Mesendoderm (in vitro differentiated cells): ENCODE measurements at regions not wholly inside any gene's neighbourhood (a gene's known extent, or its start where the extent isn't known, plus 50 kb on each side); places are given as distances from the start of the nearest gene placed in this dataset.
"Not testable (repeated sequence)": the region's sequence is repeated elsewhere in the genome, so short reads cannot be mapped to it uniquely, and the experiment has no call there.

Experiments used
- DNase-seq: peaks from one replicate; pipeline ENCODE4 v3.0.0; 2013
- H2AK5ac ChIP-seq: 2 replicates; pipeline ENCODE4 v1.6.1; 2013; ENCODE audit warnings: low read length, inconsistent platforms
- H2BK120ac ChIP-seq: 2 replicates; pipeline ENCODE4 v1.6.1; 2013; ENCODE audit warnings: low read depth, mild to moderate bottlenecking, low read length, moderate library complexity, mixed read lengths
- H2BK15ac ChIP-seq: replicated peaks from 2 replicates; pipeline ENCODE4 v1.6.1; 2013; ENCODE audit warnings: low read depth, mild to moderate bottlenecking, moderate library complexity
- H2BK5ac ChIP-seq: 2 replicates; pipeline ENCODE4 v1.6.1; 2013; ENCODE audit warnings: low read length, inconsistent platforms
- H3K18ac ChIP-seq: 2 replicates; pipeline ENCODE4 v1.6.1; 2013; ENCODE audit warnings: mild to moderate bottlenecking, low read length, mixed read lengths
- H3K23ac ChIP-seq: one replicate; pipeline ENCODE4 v1.6.1; 2013; ENCODE audit warnings: low read length
- H3K27ac ChIP-seq: 2 replicates; pipeline ENCODE4 v1.5.1; 2013; ENCODE audit warnings: low read depth, mild to moderate bottlenecking, inconsistent platforms, low read length, moderate library complexity
- H3K27me3 ChIP-seq: 2 replicates; pipeline ENCODE4 v1.6.1; 2013; ENCODE audit warnings: low read length, control low read depth, mild to moderate bottlenecking, inconsistent platforms; ENCODE audit not compliant: insufficient read depth, poor library complexity
- H3K36me3 ChIP-seq: 2 replicates; pipeline ENCODE4 v1.6.1; 2013; ENCODE audit warnings: low read length, inconsistent platforms; ENCODE audit not compliant: control insufficient read depth, insufficient read depth
- H3K4ac ChIP-seq: one replicate; pipeline ENCODE4 v1.6.1; 2013; ENCODE audit warnings: low read depth, mild to moderate bottlenecking, low read length, moderate library complexity
- H3K4me1 ChIP-seq: 2 replicates; pipeline ENCODE4 v1.6.1; 2013; ENCODE audit warnings: low read depth, low read length, inconsistent platforms; ENCODE audit not compliant: control insufficient read depth
- H3K4me2 ChIP-seq: 2 replicates; pipeline ENCODE4 v1.6.1; 2013; ENCODE audit warnings: low read length
- H3K4me3 ChIP-seq: 2 replicates; pipeline ENCODE4 v1.5.1; 2013; ENCODE audit warnings: mild to moderate bottlenecking, low read length
- H3K56ac ChIP-seq: one replicate; pipeline ENCODE4 v1.6.1; 2013; ENCODE audit warnings: low read length
- H3K79me1 ChIP-seq: 2 replicates; pipeline ENCODE4 v1.6.1; 2013; ENCODE audit warnings: low read length, inconsistent platforms
- H3K79me2 ChIP-seq: 2 replicates; pipeline ENCODE4 v1.6.1; 2013; ENCODE audit warnings: mild to moderate bottlenecking, low read length; ENCODE audit not compliant: control insufficient read depth, insufficient read depth
- H3K9ac ChIP-seq: 2 replicates; pipeline ENCODE4 v1.6.1; 2013; ENCODE audit warnings: low read length, inconsistent platforms
- H4K5ac ChIP-seq: one replicate; pipeline ENCODE4 v1.6.1; 2013; ENCODE audit warnings: low read length
- H4K8ac ChIP-seq: one replicate; pipeline ENCODE4 v1.6.1; 2013; ENCODE audit warnings: low read depth, mild to moderate bottlenecking, control low read depth, low read length, moderate library complexity
- WGBS: extraction: QIAGEN DNeasy Blood & Tissue Kit; methylation state at CpG from one replicate; pipeline ENCODE4 v1.1.7; 2013; ENCODE audit warnings: low lambda C conversion rate, missing lambda C conversion rate; ENCODE audit not compliant: insufficient coverage; ENCODE audit errors: extremely low coverage; 5-methylcytosine and 5-hydroxymethylcytosine counted together

GRCh38 chr10:22807238-22807637 is 92.9 kb upstream of the PIP4K2A start:
- Histone ChIP-seq H3K27ac (no peak overlapping the region), H3K4ac (no peak overlapping the region), H3K79me2 (no peaks in the 10 kb centered on the region), H2BK5ac (no peak overlapping the region), H3K9ac (no peak overlapping the region), H3K18ac (no peak overlapping the region), H3K4me2 (no peak overlapping the region), H3K56ac (no peak overlapping the region), H3K36me3 (no peaks in the 10 kb centered on the region), H4K5ac (no peak overlapping the region), H3K4me3 (no peak overlapping the region), H2BK120ac (no peak overlapping the region), H3K4me1 (peaks cover 4% of the 10 kb centered on the region), H3K23ac (no peak overlapping the region), H2BK15ac (no peak overlapping the region), H4K8ac (no peak overlapping the region), H2AK5ac (no peak overlapping the region), H3K79me1 (no peaks in the 10 kb centered on the region), H3K27me3 (no peaks in the 10 kb centered on the region)
- no peak for DNase-seq
- no CpG with 5 or more reads among the region's 4 CpGs for WGBS

GRCh38 chr10:22805304-22805703 is 90.9 kb upstream of the PIP4K2A start:
- no peaks in the 10 kb centered on the region for H3K27me3 ChIP-seq
- H3K79me1 ChIP-seq: no peaks in the 10 kb centered on the region
- peak; percentile 22 for DNase-seq
- WGBS: no CpG with 5 or more reads among the region's 4 CpGs
- H2BK15ac ChIP-seq: no peak overlapping the region
- no peaks in the 10 kb centered on the region for H3K4me1 ChIP-seq
- H3K79me2 ChIP-seq: no peaks in the 10 kb centered on the region
- no peak overlapping the region for H3K27ac ChIP-seq
- H4K8ac ChIP-seq: no peak overlapping the region
- H3K9ac ChIP-seq: no peak overlapping the region
- H4K5ac ChIP-seq: no peak overlapping the region
- H2AK5ac ChIP-seq: no peak overlapping the region
- H2BK5ac ChIP-seq: no peak overlapping the region
- H3K4me2 ChIP-seq: no peak overlapping the region
- no peak overlapping the region for H3K4ac ChIP-seq
- H3K4me3 ChIP-seq: no peak overlapping the region
- no peaks in the 10 kb centered on the region for H3K36me3 ChIP-seq
- H3K23ac ChIP-seq: no peak overlapping the region
- no peak overlapping the region for H3K56ac ChIP-seq
- no peak overlapping the region for H3K18ac ChIP-seq
- H2BK120ac ChIP-seq: no peak overlapping the region

- Histone ChIP-seq H3K4me1 (no peaks in the 10 kb centered on the region), H3K4ac (no peak overlapping the region), H4K8ac (no peak overlapping the region), H2BK15ac (no peak overlapping the region), H2BK120ac (no peak overlapping the region), H3K4me3 (no peak overlapping the region), H3K79me1 (no peaks in the 10 kb centered on the region), H3K56ac (no peak overlapping the region), H3K4me2 (no peak overlapping the region), H3K79me2 (no peaks in the 10 kb centered on the region), H3K23ac (no peak overlapping the region), H3K18ac (no peak overlapping the region), H3K27me3 (no peaks in the 10 kb centered on the region), H3K27ac (no peak overlapping the region), H2AK5ac (no peak overlapping the region), H4K5ac (no peak overlapping the region), H3K36me3 (no peaks in the 10 kb centered on the region), H3K9ac (no peak overlapping the region), H2BK5ac (no peak overlapping the region)
- no CpG with 5 or more reads among the region's 2 CpGs for WGBS
- DNase-seq: no peak
Observed at GRCh38 chr10:22803261-22803885, 89.0 kb upstream of the PIP4K2A start.

DNA sequence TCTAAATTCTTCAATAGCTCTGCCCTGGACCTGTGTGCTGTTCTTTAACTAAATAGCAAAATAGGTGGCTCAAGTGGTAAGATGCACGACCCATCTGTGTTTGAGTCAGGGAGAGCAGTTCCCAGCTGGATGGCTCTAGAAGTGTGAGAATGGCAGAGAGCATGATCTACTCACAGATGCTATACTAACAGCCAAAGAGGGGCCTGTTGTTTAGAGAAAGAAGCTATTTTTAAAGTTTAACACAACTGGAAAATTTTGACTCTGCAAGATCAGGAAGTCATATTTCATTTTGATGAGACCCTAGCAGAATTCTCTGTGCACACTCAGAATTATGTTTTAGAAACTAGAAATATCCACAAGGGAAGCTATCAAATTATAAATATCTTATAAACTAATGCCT is 87.4 kb upstream of the PIP4K2A start:
- Histone ChIP-seq H3K4me1 (no peaks in the 10 kb centered on the region), H3K27me3 (no peaks in the 10 kb centered on the region), H3K36me3 (no peaks in the 10 kb centered on the region), H3K4ac (no peak overlapping the region), H4K5ac (no peak overlapping the region), H3K56ac (no peak overlapping the region), H3K27ac (no peak overlapping the region), H2AK5ac (no peak overlapping the region), H3K4me2 (no peak overlapping the region), H3K79me1 (no peaks in the 10 kb centered on the region), H3K4me3 (no peak overlapping the region), H2BK15ac (no peak overlapping the region), H3K9ac (no peak overlapping the region), H3K23ac (no peak overlapping the region), H3K18ac (no peak overlapping the region), H2BK5ac (no peak overlapping the region), H4K8ac (no peak overlapping the region), H3K79me2 (no peaks in the 10 kb centered on the region), H2BK120ac (no peak overlapping the region)
- DNase-seq: no peak
- WGBS: no CpG with 5 or more reads among the region's 1 CpG

- not testable (repeated sequence) for H3K56ac ChIP-seq, H2BK5ac ChIP-seq, H3K79me2 ChIP-seq, H3K27ac ChIP-seq, DNase-seq, H3K36me3 ChIP-seq, H3K18ac ChIP-seq, H4K5ac ChIP-seq, H4K8ac ChIP-seq, H3K9ac ChIP-seq, H2BK120ac ChIP-seq, H3K23ac ChIP-seq, H3K79me1 ChIP-seq, H3K4me1 ChIP-seq, H3K27me3 ChIP-seq, H3K4ac ChIP-seq, H2AK5ac ChIP-seq, H3K4me3 ChIP-seq, H2BK15ac ChIP-seq, H3K4me2 ChIP-seq
- no CpG with 5 or more reads among the region's 1 CpG for WGBS
Observed at GRCh38 chr10:22797796-22798195, 83.4 kb upstream of the PIP4K2A start.

GRCh38 chr10:22795546-22795945 is 81.2 kb upstream of the PIP4K2A start:
- Histone ChIP-seq H2BK5ac (no peak overlapping the region), H3K27ac (no peak overlapping the region), H3K56ac (no peak overlapping the region), H3K9ac (no peak overlapping the region), H2BK15ac (no peak overlapping the region), H4K8ac (no peak overlapping the region), H3K18ac (no peak overlapping the region), H3K27me3 (no peaks in the 10 kb centered on the region), H3K4ac (no peak overlapping the region), H3K23ac (no peak overlapping the region), H4K5ac (no peak overlapping the region), H2AK5ac (no peak overlapping the region), H2BK120ac (no peak overlapping the region), H3K4me1 (no peaks in the 10 kb centered on the region), H3K79me2 (no peaks in the 10 kb centered on the region), H3K4me2 (no peak overlapping the region), H3K79me1 (no peaks in the 10 kb centered on the region), H3K36me3 (no peaks in the 10 kb centered on the region), H3K4me3 (no peak overlapping the region)
- no CpG with 5 or more reads among the region's 3 CpGs for WGBS
- DNase-seq: no peak
